ENCODE measurements at regions not wholly inside any gene's neighbourhood (a gene's known extent, or its start where the extent isn't known, plus 50 kb on each side); places are given as distances from the start of the nearest gene placed in this dataset.

GRCh38 chr13:50320271-50320862 is 305.1 kb downstream of the KCNRG start:
- Histone ChIP-seq H3K9ac (ENCODE audit: low read length) (no peak overlapping the region), H3K9me3 (ENCODE audit: insufficient read depth, low read length) (no peaks in the 10 kb centered on the region), H2AFZ (ENCODE audit: low read depth, low read length, severe bottlenecking) (no peak overlapping the region), H3K4me2 (ENCODE audit: low read depth, low read length, poor library complexity, severe bottlenecking) (no peak overlapping the region), H3K9me2 (replicated peaks; ENCODE audit: insufficient read depth, low read length) (no peaks in the 10 kb centered on the region), H4K20me1 (ENCODE audit: low read depth, low read length) (no peaks in the 10 kb centered on the region), H3K36me3 (ENCODE audit: low read length) (no peaks in the 10 kb centered on the region), H3K79me2 (ENCODE audit: insufficient read depth, low read length) (no peaks in the 10 kb centered on the region), H3K4me3 (ENCODE audit: insufficient read depth, low read length, poor library complexity, severe bottlenecking) (no peak overlapping the region), H3K27me3 (ENCODE audit: low read length) (no peaks in the 10 kb centered on the region), H3K27ac (ENCODE audit: low read depth, low read length) (no peak overlapping the region), H3F3A (ENCODE audit: insufficient read depth) (no peaks in the 10 kb centered on the region)
- TF ChIP-seq, protein P1, sequence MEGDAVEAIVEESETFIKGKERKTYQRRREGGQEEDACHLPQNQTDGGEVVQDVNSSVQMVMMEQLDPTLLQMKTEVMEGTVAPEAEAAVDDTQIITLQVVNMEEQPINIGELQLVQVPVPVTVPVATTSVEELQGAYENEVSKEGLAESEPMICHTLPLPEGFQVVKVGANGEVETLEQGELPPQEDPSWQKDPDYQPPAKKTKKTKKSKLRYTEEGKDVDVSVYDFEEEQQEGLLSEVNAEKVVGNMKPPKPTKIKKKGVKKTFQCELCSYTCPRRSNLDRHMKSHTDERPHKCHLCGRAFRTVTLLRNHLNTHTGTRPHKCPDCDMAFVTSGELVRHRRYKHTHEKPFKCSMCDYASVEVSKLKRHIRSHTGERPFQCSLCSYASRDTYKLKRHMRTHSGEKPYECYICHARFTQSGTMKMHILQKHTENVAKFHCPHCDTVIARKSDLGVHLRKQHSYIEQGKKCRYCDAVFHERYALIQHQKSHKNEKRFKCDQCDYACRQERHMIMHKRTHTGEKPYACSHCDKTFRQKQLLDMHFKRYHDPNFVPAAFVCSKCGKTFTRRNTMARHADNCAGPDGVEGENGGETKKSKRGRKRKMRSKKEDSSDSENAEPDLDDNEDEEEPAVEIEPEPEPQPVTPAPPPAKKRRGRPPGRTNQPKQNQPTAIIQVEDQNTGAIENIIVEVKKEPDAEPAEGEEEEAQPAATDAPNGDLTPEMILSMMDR (IDR thresholded peaks at IDR 0.05; ENCODE audit: insufficient read depth, low read length, poor library complexity, severe bottlenecking) = no peak
- TF ChIP-seq EZH2phosphoT487 (conservative IDR thresholded peaks at IDR 0.05; ENCODE audit: low read length) = no peak

- Histone ChIP-seq H3K27ac (ENCODE audit: low read depth, low read length) (no peak overlapping the region), H3K9me2 (replicated peaks; ENCODE audit: insufficient read depth, low read length) (no peaks in the 10 kb centered on the region), H3F3A (ENCODE audit: insufficient read depth) (no peaks in the 10 kb centered on the region), H4K20me1 (ENCODE audit: low read depth, low read length) (no peaks in the 10 kb centered on the region), H2AFZ (ENCODE audit: low read depth, low read length, severe bottlenecking) (no peak overlapping the region), H3K36me3 (ENCODE audit: low read length) (no peaks in the 10 kb centered on the region), H3K4me3 (ENCODE audit: insufficient read depth, low read length, poor library complexity, severe bottlenecking) (no peak overlapping the region), H3K79me2 (ENCODE audit: insufficient read depth, low read length) (no peaks in the 10 kb centered on the region), H3K9me3 (ENCODE audit: insufficient read depth, low read length) (no peaks in the 10 kb centered on the region), H3K27me3 (ENCODE audit: low read length) (no peaks in the 10 kb centered on the region), H3K9ac (ENCODE audit: low read length) (no peak overlapping the region), H3K4me2 (ENCODE audit: low read depth, low read length, poor library complexity, severe bottlenecking) (no peak overlapping the region)
- TF ChIP-seq, protein P1 (IDR thresholded peaks at IDR 0.05; ENCODE audit: insufficient read depth, low read length, poor library complexity, severe bottlenecking) = no peak
- TF ChIP-seq EZH2phosphoT487 (conservative IDR thresholded peaks at IDR 0.05; ENCODE audit: low read length) = no peak
Measured at GRCh38 chr13:50322006-50322405, 306.8 kb downstream of the KCNRG start.

GRCh38 chr13:50323440-50324065 is 308.3 kb downstream of the KCNRG start:
- Histone ChIP-seq H3K4me2 (ENCODE audit: low read depth, low read length, poor library complexity, severe bottlenecking) (no peak overlapping the region), H3K79me2 (ENCODE audit: insufficient read depth, low read length) (no peaks in the 10 kb centered on the region), H3K27ac (ENCODE audit: low read depth, low read length) (no peak overlapping the region), H3K27me3 (ENCODE audit: low read length) (no peaks in the 10 kb centered on the region), H2AFZ (ENCODE audit: low read depth, low read length, severe bottlenecking) (no peak overlapping the region), H4K20me1 (ENCODE audit: low read depth, low read length) (no peaks in the 10 kb centered on the region), H3K9me3 (ENCODE audit: insufficient read depth, low read length) (no peaks in the 10 kb centered on the region), H3K9me2 (replicated peaks; ENCODE audit: insufficient read depth, low read length) (no peaks in the 10 kb centered on the region), H3K36me3 (ENCODE audit: low read length) (no peaks in the 10 kb centered on the region), H3K4me3 (ENCODE audit: insufficient read depth, low read length, poor library complexity, severe bottlenecking) (no peak overlapping the region), H3K9ac (ENCODE audit: low read length) (no peak overlapping the region), H3F3A (ENCODE audit: insufficient read depth) (no peaks in the 10 kb centered on the region)
- TF ChIP-seq EZH2phosphoT487 (conservative IDR thresholded peaks at IDR 0.05; ENCODE audit: low read length) = no peak
- TF ChIP-seq, protein P1 (IDR thresholded peaks at IDR 0.05; ENCODE audit: insufficient read depth, low read length, poor library complexity, severe bottlenecking) = no peak

Measured in SU-DHL-6 (cell line).